GM23338 (cell line): ENCODE measurements at regions not wholly inside any gene's neighbourhood (a gene's known extent, or its start where the extent isn't known, plus 50 kb on each side); places are given as distances from the start of the nearest gene placed in this dataset.

Experiments
- ATAC-seq: fragments of 200-7000 bp; cut with Tn5 transposase; 3 replicates; pipeline ENCODE4 v1.9.1; 2020
- DNase-seq: peaks from one replicate; pipeline ENCODE4 v3.0.0-alpha.2; 2015; ENCODE audit warnings: low spot score
- H2AFZ ChIP-seq: fragments of 200-600 bp; sonication (generic); 2 replicates; pipeline ENCODE4 v1.8.0; 2016; ENCODE audit warnings: antibody characterized with exemption, mild to moderate bottlenecking, moderate library complexity
- H3F3A ChIP-seq: fragments of 200-600 bp; sonication (generic); replicated peaks from 2 replicates; pipeline ENCODE4 v1.8.0; 2017; ENCODE audit warnings: antibody characterized with exemption, mixed run types, low read depth
- H3K27ac ChIP-seq: fragments of 200-600 bp; sonication (generic); 2 replicates; pipeline ENCODE4 v1.6.1; 2016; ENCODE audit warnings: low read depth
- H3K27me3 ChIP-seq: fragments of 200-600 bp; sonication (generic); 2 replicates; pipeline ENCODE4 v1.8.0; 2016; ENCODE audit warnings: mild to moderate bottlenecking, mixed run types, moderate library complexity; ENCODE audit not compliant: insufficient read depth
- H3K36me3 ChIP-seq: fragments of 200-600 bp; sonication (generic); 2 replicates; pipeline ENCODE4 v1.8.0; 2016; ENCODE audit warnings: mild to moderate bottlenecking; ENCODE audit not compliant: insufficient read depth
- H3K4me1 ChIP-seq: fragments of 200-600 bp; sonication (generic); 2 replicates; pipeline ENCODE4 v1.8.0; 2016; ENCODE audit warnings: mild to moderate bottlenecking, moderate library complexity; ENCODE audit not compliant: insufficient read depth
- H3K4me2 ChIP-seq: fragments of 200-600 bp; sonication (generic); 2 replicates; pipeline ENCODE4 v1.7.1; 2017; ENCODE audit warnings: mixed run types
- H3K4me3 ChIP-seq: fragments of 200-600 bp; sonication (generic); 2 replicates; pipeline ENCODE4 v1.6.1; 2016; ENCODE audit warnings: mixed run types
- H3K79me2 ChIP-seq: fragments of 200-600 bp; sonication (generic); replicated peaks from 2 replicates; pipeline ENCODE4 v1.8.0; 2017; ENCODE audit warnings: mild to moderate bottlenecking; ENCODE audit not compliant: insufficient read depth
- H3K9me2 ChIP-seq: fragments of 200-600 bp; sonication (generic); 2 replicates; pipeline ENCODE4 v1.8.0; 2017; ENCODE audit not compliant: insufficient read depth
- H4K20me1 ChIP-seq: fragments of 200-600 bp; sonication (generic); replicated peaks from 2 replicates; pipeline ENCODE4 v1.8.0; 2017; ENCODE audit warnings: mild to moderate bottlenecking; ENCODE audit not compliant: insufficient read depth
- H3K27ac Mint-ChIP-seq: 2 replicates; pipeline ENCODE4 v1.8.0; 2020; ENCODE audit warnings: inconsistent platforms, mild to moderate bottlenecking, moderate library complexity, mixed read lengths
- H3K27me3 Mint-ChIP-seq: 3 replicates; pipeline ENCODE4 v1.8.0; 2022; ENCODE audit warnings: low read depth, mild to moderate bottlenecking, moderate library complexity, mixed read lengths, inconsistent platforms; ENCODE audit not compliant: insufficient read depth, poor library complexity
- H3K36me3 Mint-ChIP-seq: 3 replicates; pipeline ENCODE4 v1.8.0; 2021; ENCODE audit warnings: low read depth, mild to moderate bottlenecking, inconsistent platforms, moderate library complexity, mixed read lengths
- H3K4me1 Mint-ChIP-seq: 3 replicates; pipeline ENCODE4 v1.8.0; 2020; ENCODE audit warnings: mild to moderate bottlenecking, inconsistent platforms, mixed read lengths
- H3K4me3 Mint-ChIP-seq: 3 replicates; pipeline ENCODE4 v1.8.0; 2021; ENCODE audit warnings: moderate library complexity, mild to moderate bottlenecking, inconsistent platforms, mixed read lengths
- H3K9me3 Mint-ChIP-seq: 3 replicates; pipeline ENCODE4 v1.8.0; 2020; ENCODE audit warnings: moderate library complexity, mild to moderate bottlenecking, inconsistent platforms, mixed read lengths
- CREB1 ChIP-seq: fragments of 250-450 bp; sonication (Bioruptor Pico); IDR thresholded peaks from 2 replicates; pipeline ENCODE4 v1.5.0; 2020; ENCODE audit warnings: low read depth, mild to moderate bottlenecking, moderate library complexity
- EZH2 ChIP-seq: fragments of 200-600 bp; sonication (generic); IDR thresholded peaks from one replicate; pipeline ENCODE4 v1.8.0; 2017; ENCODE audit warnings: antibody characterized with exemption, mild to moderate bottlenecking, low read depth; ENCODE audit not compliant: unreplicated experiment
- EZH2phosphoT487 ChIP-seq: fragments of 200-600 bp; sonication (generic); IDR thresholded peaks from one replicate; pipeline ENCODE4 v1.8.1; 2018; ENCODE audit warnings: antibody characterized with exemption; ENCODE audit not compliant: unreplicated experiment
- JUNB ChIP-seq: IDR thresholded peaks from one replicate; pipeline ENCODE4 v1.6.1; 2016; ENCODE audit warnings: antibody characterized with exemption; ENCODE audit not compliant: unreplicated experiment
- NANOG ChIP-seq: IDR thresholded peaks from 2 replicates; pipeline ENCODE4 v1.6.1; 2016; ENCODE audit warnings: antibody characterized with exemption, borderline replicate concordance
- POLR2AphosphoS5 ChIP-seq: IDR thresholded peaks from 2 replicates; pipeline ENCODE4 v1.6.1; 2016; ENCODE audit warnings: antibody characterized with exemption, low read depth
- STAT1 ChIP-seq: IDR thresholded peaks from one replicate; pipeline ENCODE4 v1.6.1; 2016; ENCODE audit warnings: antibody characterized with exemption; ENCODE audit not compliant: unreplicated experiment
- ZNF114 ChIP-seq: fragments of 250-450 bp; sonication (Bioruptor Pico); IDR thresholded peaks from 2 replicates; pipeline ENCODE4 v1.5.0; 2020; ENCODE audit warnings: mild to moderate bottlenecking, moderate library complexity
- ZNF331 ChIP-seq: fragments of 250-450 bp; sonication (Bioruptor Pico); IDR thresholded peaks from 2 replicates; pipeline ENCODE4 v1.5.0; 2020; ENCODE audit warnings: low read depth, mild to moderate bottlenecking, moderate library complexity
- TF ChIP-seq, protein P1 (sequence below): fragments of 250-450 bp; sonication (Bioruptor Pico); IDR thresholded peaks from 2 replicates; pipeline ENCODE4 v1.5.0; 2020; ENCODE audit warnings: mild to moderate bottlenecking, moderate library complexity
- TF ChIP-seq, protein P2 (sequence below): IDR thresholded peaks from 2 replicates; pipeline ENCODE4 v1.6.1; 2016; ENCODE audit warnings: antibody characterized with exemption
- TF ChIP-seq, protein P3 (sequence below): IDR thresholded peaks from one replicate; pipeline ENCODE4 v1.6.1; 2018; ENCODE audit warnings: antibody characterized with exemption; ENCODE audit not compliant: unreplicated experiment
- TF ChIP-seq, protein P4 (sequence below), 2 experiments: fragments of 200-600 bp in 1 of 2; sonication (generic) in 1 of 2; conservative IDR thresholded peaks; 2 replicates each; pipeline versions ENCODE4 v1.5.1 to v1.6.1; 2016 to 2017; ENCODE audit warnings: antibody characterized with exemption in 2 of 2, low read depth in 2 of 2, mild to moderate bottlenecking in 2 of 2, moderate library complexity in 1 of 2

DNA sequence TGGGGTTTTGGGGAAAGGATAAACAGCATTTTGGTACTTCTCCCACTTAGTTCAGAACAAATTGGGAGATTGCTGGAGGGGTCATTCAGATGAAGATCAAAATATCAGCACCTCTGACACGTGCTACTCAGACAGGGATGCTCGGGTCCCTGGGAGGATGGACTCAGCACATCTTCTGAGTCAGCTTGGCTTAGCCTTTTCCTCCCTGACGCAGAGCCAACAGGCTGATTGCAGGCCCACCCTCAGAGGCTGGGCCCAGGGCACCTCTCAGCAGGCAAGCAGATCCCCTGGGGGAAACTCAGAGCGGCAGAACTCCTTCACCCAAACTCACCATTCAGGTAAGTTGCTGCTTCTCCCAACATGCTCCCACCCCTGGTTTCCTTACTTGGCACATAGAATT lies 304.9 kb downstream of the TLE3 start:
- no peaks in the 10 kb centered on the region for H3K36me3 ChIP-seq
- no peaks in the 10 kb centered on the region for H3K9me2 ChIP-seq
- no peak overlapping the region for H3K4me2 ChIP-seq
- no peaks in the 10 kb centered on the region for H3K79me2 ChIP-seq
- H2AFZ ChIP-seq: no peak overlapping the region
- TF ChIP-seq POLR2AphosphoS5: no peak
- TF ChIP-seq, protein P1, sequence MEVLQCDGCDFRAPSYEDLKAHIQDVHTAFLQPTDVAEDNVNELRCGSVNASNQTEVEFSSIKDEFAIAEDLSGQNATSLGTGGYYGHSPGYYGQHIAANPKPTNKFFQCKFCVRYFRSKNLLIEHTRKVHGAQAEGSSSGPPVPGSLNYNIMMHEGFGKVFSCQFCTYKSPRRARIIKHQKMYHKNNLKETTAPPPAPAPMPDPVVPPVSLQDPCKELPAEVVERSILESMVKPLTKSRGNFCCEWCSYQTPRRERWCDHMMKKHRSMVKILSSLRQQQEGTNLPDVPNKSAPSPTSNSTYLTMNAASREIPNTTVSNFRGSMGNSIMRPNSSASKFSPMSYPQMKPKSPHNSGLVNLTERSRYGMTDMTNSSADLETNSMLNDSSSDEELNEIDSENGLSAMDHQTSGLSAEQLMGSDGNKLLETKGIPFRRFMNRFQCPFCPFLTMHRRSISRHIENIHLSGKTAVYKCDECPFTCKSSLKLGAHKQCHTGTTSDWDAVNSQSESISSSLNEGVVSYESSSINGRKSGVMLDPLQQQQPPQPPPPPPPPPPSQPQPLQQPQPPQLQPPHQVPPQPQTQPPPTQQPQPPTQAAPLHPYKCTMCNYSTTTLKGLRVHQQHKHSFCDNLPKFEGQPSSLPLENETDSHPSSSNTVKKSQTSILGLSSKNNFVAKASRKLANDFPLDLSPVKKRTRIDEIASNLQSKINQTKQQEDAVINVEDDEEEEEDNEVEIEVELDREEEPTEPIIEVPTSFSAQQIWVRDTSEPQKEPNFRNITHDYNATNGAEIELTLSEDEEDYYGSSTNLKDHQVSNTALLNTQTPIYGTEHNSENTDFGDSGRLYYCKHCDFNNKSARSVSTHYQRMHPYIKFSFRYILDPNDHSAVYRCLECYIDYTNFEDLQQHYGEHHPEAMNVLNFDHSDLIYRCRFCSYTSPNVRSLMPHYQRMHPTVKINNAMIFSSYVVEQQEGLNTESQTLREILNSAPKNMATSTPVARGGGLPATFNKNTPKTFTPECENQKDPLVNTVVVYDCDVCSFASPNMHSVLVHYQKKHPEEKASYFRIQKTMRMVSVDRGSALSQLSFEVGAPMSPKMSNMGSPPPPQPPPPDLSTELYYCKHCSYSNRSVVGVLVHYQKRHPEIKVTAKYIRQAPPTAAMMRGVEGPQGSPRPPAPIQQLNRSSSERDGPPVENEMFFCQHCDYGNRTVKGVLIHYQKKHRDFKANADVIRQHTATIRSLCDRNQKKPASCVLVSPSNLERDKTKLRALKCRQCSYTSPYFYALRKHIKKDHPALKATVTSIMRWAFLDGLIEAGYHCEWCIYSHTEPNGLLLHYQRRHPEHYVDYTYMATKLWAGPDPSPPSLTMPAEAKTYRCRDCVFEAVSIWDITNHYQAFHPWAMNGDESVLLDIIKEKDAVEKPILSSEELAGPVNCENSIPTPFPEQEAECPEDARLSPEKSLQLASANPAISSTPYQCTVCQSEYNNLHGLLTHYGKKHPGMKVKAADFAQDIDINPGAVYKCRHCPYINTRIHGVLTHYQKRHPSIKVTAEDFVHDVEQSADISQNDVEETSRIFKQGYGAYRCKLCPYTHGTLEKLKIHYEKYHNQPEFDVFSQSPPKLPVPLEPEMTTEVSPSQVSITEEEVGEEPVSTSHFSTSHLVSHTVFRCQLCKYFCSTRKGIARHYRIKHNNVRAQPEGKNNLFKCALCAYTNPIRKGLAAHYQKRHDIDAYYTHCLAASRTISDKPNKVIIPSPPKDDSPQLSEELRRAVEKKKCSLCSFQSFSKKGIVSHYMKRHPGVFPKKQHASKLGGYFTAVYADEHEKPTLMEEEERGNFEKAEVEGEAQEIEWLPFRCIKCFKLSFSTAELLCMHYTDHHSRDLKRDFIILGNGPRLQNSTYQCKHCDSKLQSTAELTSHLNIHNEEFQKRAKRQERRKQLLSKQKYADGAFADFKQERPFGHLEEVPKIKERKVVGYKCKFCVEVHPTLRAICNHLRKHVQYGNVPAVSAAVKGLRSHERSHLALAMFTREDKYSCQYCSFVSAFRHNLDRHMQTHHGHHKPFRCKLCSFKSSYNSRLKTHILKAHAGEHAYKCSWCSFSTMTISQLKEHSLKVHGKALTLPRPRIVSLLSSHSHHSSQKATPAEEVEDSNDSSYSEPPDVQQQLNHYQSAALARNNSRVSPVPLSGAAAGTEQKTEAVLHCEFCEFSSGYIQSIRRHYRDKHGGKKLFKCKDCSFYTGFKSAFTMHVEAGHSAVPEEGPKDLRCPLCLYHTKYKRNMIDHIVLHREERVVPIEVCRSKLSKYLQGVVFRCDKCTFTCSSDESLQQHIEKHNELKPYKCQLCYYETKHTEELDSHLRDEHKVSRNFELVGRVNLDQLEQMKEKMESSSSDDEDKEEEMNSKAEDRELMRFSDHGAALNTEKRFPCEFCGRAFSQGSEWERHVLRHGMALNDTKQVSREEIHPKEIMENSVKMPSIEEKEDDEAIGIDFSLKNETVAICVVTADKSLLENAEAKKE (CRISPR knock-in tag): no peak
- no peak for TF ChIP-seq ZNF114 (CRISPR knock-in tag)
- TF ChIP-seq, protein P2, sequence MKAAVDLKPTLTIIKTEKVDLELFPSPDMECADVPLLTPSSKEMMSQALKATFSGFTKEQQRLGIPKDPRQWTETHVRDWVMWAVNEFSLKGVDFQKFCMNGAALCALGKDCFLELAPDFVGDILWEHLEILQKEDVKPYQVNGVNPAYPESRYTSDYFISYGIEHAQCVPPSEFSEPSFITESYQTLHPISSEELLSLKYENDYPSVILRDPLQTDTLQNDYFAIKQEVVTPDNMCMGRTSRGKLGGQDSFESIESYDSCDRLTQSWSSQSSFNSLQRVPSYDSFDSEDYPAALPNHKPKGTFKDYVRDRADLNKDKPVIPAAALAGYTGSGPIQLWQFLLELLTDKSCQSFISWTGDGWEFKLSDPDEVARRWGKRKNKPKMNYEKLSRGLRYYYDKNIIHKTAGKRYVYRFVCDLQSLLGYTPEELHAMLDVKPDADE: no peak
- no peak for TF ChIP-seq NANOG
- no peak for TF ChIP-seq EZH2
- TF ChIP-seq, protein P3, sequence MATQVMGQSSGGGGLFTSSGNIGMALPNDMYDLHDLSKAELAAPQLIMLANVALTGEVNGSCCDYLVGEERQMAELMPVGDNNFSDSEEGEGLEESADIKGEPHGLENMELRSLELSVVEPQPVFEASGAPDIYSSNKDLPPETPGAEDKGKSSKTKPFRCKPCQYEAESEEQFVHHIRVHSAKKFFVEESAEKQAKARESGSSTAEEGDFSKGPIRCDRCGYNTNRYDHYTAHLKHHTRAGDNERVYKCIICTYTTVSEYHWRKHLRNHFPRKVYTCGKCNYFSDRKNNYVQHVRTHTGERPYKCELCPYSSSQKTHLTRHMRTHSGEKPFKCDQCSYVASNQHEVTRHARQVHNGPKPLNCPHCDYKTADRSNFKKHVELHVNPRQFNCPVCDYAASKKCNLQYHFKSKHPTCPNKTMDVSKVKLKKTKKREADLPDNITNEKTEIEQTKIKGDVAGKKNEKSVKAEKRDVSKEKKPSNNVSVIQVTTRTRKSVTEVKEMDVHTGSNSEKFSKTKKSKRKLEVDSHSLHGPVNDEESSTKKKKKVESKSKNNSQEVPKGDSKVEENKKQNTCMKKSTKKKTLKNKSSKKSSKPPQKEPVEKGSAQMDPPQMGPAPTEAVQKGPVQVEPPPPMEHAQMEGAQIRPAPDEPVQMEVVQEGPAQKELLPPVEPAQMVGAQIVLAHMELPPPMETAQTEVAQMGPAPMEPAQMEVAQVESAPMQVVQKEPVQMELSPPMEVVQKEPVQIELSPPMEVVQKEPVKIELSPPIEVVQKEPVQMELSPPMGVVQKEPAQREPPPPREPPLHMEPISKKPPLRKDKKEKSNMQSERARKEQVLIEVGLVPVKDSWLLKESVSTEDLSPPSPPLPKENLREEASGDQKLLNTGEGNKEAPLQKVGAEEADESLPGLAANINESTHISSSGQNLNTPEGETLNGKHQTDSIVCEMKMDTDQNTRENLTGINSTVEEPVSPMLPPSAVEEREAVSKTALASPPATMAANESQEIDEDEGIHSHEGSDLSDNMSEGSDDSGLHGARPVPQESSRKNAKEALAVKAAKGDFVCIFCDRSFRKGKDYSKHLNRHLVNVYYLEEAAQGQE: no peak
- no peak for TF ChIP-seq ZNF331
- TF ChIP-seq STAT1: no peak
- no peak for TF ChIP-seq JUNB
- no peak for TF ChIP-seq CREB1 (CRISPR knock-in tag)
- TF ChIP-seq, protein P4, sequence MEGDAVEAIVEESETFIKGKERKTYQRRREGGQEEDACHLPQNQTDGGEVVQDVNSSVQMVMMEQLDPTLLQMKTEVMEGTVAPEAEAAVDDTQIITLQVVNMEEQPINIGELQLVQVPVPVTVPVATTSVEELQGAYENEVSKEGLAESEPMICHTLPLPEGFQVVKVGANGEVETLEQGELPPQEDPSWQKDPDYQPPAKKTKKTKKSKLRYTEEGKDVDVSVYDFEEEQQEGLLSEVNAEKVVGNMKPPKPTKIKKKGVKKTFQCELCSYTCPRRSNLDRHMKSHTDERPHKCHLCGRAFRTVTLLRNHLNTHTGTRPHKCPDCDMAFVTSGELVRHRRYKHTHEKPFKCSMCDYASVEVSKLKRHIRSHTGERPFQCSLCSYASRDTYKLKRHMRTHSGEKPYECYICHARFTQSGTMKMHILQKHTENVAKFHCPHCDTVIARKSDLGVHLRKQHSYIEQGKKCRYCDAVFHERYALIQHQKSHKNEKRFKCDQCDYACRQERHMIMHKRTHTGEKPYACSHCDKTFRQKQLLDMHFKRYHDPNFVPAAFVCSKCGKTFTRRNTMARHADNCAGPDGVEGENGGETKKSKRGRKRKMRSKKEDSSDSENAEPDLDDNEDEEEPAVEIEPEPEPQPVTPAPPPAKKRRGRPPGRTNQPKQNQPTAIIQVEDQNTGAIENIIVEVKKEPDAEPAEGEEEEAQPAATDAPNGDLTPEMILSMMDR (conservative IDR thresholded peaks at IDR 0.05; ENCODE audit: low read depth in 2 of 2): no peak
- TF ChIP-seq EZH2phosphoT487: no peak
- no peak overlapping the region for H3K4me3 Mint-ChIP-seq
- H3K27me3 ChIP-seq: no peaks in the 10 kb centered on the region
- no peak for ATAC-seq
- peaks cover 7% of the 10 kb centered on the region for H3K4me1 Mint-ChIP-seq
- H3K36me3 Mint-ChIP-seq: no peaks in the 10 kb centered on the region; the same call in 2 of the 3 replicates
- no peak overlapping the region for H3K27ac ChIP-seq
- no peaks in the 10 kb centered on the region for H3F3A ChIP-seq
- H3K9me3 Mint-ChIP-seq: peaks cover 2% of the 10 kb centered on the region; the same call in 1 of the 3 replicates
- H3K4me1 ChIP-seq: no peaks in the 10 kb centered on the region
- no peaks in the 10 kb centered on the region for H4K20me1 ChIP-seq
- H3K27me3 Mint-ChIP-seq: peaks cover 3% of the 10 kb centered on the region
- no peak for DNase-seq
- no peak overlapping the region for H3K27ac Mint-ChIP-seq
- H3K4me3 ChIP-seq: no peak overlapping the region
